D721Med (cell line): ENCODE measurements at regions not wholly inside any gene's neighbourhood (a gene's known extent, or its start where the extent isn't known, plus 50 kb on each side); places are given as distances from the start of the nearest gene placed in this dataset.
A peak's percentile ranks its signal among the peaks of the same experiment; 100 is the strongest.

Experiments
- DNase-seq: peaks from one replicate; pipeline ENCODE4 v3.0.0; 2011; ENCODE audit warnings: low spot score; ENCODE audit not compliant: insufficient read length
- FAIRE-seq: peaks from 2 replicates; lab custom pipeline; 2011; peaks lifted over from hg19 to GRCh38; lab: Jason Lieb, UNC
- CTCF ChIP-seq: IDR thresholded peaks from 2 replicates; pipeline ENCODE4 v1.5.1; 2012; ENCODE audit warnings: mild to moderate bottlenecking, control low read depth; ENCODE audit not compliant: insufficient read depth; ENCODE audit errors: missing control alignments

GRCh38 chr10:4440260-4440659 lies 385.7 kb upstream of the AKR1E2 start:
- TF ChIP-seq CTCF: no peak
- FAIRE-seq: no peak
- DNase-seq: no peak

- no peak for DNase-seq
- no peak for TF ChIP-seq CTCF
- no peak for FAIRE-seq
These were observed 388.2 kb upstream of the AKR1E2 start for GRCh38 chr10:4437791-4438190.

- no peak for TF ChIP-seq CTCF
- DNase-seq (no peak), FAIRE-seq (no peak)
These were observed 388.9 kb upstream of the AKR1E2 start for GRCh38 chr10:4437061-4437460.

- no peak for FAIRE-seq
- no peak for TF ChIP-seq CTCF
- DNase-seq: no peak
These were observed 389.9 kb upstream of the AKR1E2 start for GRCh38 chr10:4436103-4436502.

GRCh38 chr10:4434516-4435071 lies 391.4 kb upstream of the AKR1E2 start:
- TF ChIP-seq CTCF: no peak
- DNase-seq (no peak), FAIRE-seq (no peak)

GRCh38 chr10:4434105-4434504 lies 391.9 kb upstream of the AKR1E2 start:
- DNase-seq (no peak), FAIRE-seq (no peak)
- no peak for TF ChIP-seq CTCF

- no peak for TF ChIP-seq CTCF
- DNase-seq: peak; percentile 21
- peak; percentile 91 for FAIRE-seq
These were observed 394.7 kb upstream of the AKR1E2 start for GRCh38 chr10:4431114-4431863.
